ENCODE measurements at regions not wholly inside any gene's neighbourhood (a gene's known extent, or its start where the extent isn't known, plus 50 kb on each side); places are given as distances from the start of the nearest gene placed in this dataset.

- no peak overlapping the region for H3K4me3 ChIP-seq (ENCODE audit: low read length)
- no peak for DNase-seq (ENCODE audit: low read depth)
- no peak for TF ChIP-seq CTCF (IDR thresholded peaks at IDR 0.05; ENCODE audit: insufficient read depth, low read depth, low read length, missing control alignments)
Measured at GRCh38 chr21:28828021-28828420, 164.7 kb downstream of the LTN1 start.

- DNase-seq (ENCODE audit: low read depth) = peak; percentile 63
- H3K4me3 ChIP-seq (ENCODE audit: low read length) = no peak overlapping the region
- no peak for TF ChIP-seq CTCF (IDR thresholded peaks at IDR 0.05; ENCODE audit: insufficient read depth, low read depth, low read length, missing control alignments)
Measured at GRCh38 chr21:28827422-28827821, 165.3 kb downstream of the LTN1 start.

- no peak for DNase-seq (ENCODE audit: low read depth)
- TF ChIP-seq CTCF (IDR thresholded peaks at IDR 0.05; ENCODE audit: insufficient read depth, low read depth, low read length, missing control alignments) = no peak
- no peak overlapping the region for H3K4me3 ChIP-seq (ENCODE audit: low read length)
Measured at GRCh38 chr21:28826569-28826968, 166.1 kb downstream of the LTN1 start.

- H3K4me3 ChIP-seq (ENCODE audit: low read length) = no peak overlapping the region
- no peak for DNase-seq (ENCODE audit: low read depth)
Measured at GRCh38 chr21:28826021-28826420, 166.7 kb downstream of the LTN1 start.

GRCh38 chr21:28823429-28823828, 169.2 kb downstream of the LTN1 start:
- H3K4me3 ChIP-seq (ENCODE audit: low read length) = no peak overlapping the region
- no peak for DNase-seq (ENCODE audit: low read depth)
- no peak for TF ChIP-seq CTCF (IDR thresholded peaks at IDR 0.05; ENCODE audit: insufficient read depth, low read depth, low read length, missing control alignments)

More at GRCh38 chr21:28826021-28826420, 166.7 kb downstream of the LTN1 start:
- TF ChIP-seq CTCF (IDR thresholded peaks at IDR 0.05; ENCODE audit: insufficient read depth, low read depth, low read length, missing control alignments) = no peak

GRCh38 chr21:28822486-28823335, 170.0 kb downstream of the LTN1 start:
- TF ChIP-seq CTCF (IDR thresholded peaks at IDR 0.05; ENCODE audit: insufficient read depth, low read depth, low read length, missing control alignments) = no peak
- H3K4me3 ChIP-seq (ENCODE audit: low read length) = no peak overlapping the region
- no peak for DNase-seq (ENCODE audit: low read depth)

- DNase-seq (ENCODE audit: low read depth) = no peak
- no peak overlapping the region for H3K4me3 ChIP-seq (ENCODE audit: low read length)
- TF ChIP-seq CTCF (IDR thresholded peaks at IDR 0.05; ENCODE audit: insufficient read depth, low read depth, low read length, missing control alignments) = no peak
Measured at GRCh38 chr21:28822123-28822399, 170.6 kb downstream of the LTN1 start.
